ENCODE measurements at regions not wholly inside any gene's neighbourhood (a gene's known extent, or its start where the extent isn't known, plus 50 kb on each side); places are given as distances from the start of the nearest gene placed in this dataset.

- no peak for DNase-seq (ENCODE audit: low read depth in 3 of 3)
Measured at GRCh38 chr12:94783343-94783742, 133.0 kb upstream of the TMCC3 start.

- no peak for DNase-seq (ENCODE audit: low read depth in 3 of 3)
Measured at GRCh38 chr12:94781835-94782234, 131.5 kb upstream of the TMCC3 start.

- no peak for DNase-seq (ENCODE audit: low read depth in 3 of 3)
Measured at GRCh38 chr12:94779485-94779884, 129.1 kb upstream of the TMCC3 start.

- no peak for DNase-seq (ENCODE audit: low read depth in 3 of 3)
Measured at GRCh38 chr12:94777936-94778335, 127.6 kb upstream of the TMCC3 start.

- DNase-seq (ENCODE audit: low read depth in 3 of 3) = no peak
Measured at GRCh38 chr12:94775710-94776109, 125.4 kb upstream of the TMCC3 start.

- no peak for DNase-seq (ENCODE audit: low read depth in 3 of 3)
Measured at GRCh38 chr12:94771741-94772140, 121.4 kb upstream of the TMCC3 start.

- no peak for DNase-seq (ENCODE audit: low read depth in 3 of 3)
Measured at GRCh38 chr12:94771199-94771598, 120.8 kb upstream of the TMCC3 start.

GRCh38 chr12:94770791-94771190, 120.4 kb upstream of the TMCC3 start:
- DNase-seq (ENCODE audit: low read depth in 3 of 3) = no peak

GRCh38 chr12:94769776-94770759, 119.7 kb upstream of the TMCC3 start:
- no peak for DNase-seq (ENCODE audit: low read depth in 3 of 3)

- no peak for DNase-seq (ENCODE audit: low read depth in 3 of 3)
Measured at GRCh38 chr12:94769047-94769420, 118.7 kb upstream of the TMCC3 start.

GRCh38 chr12:94768398-94769046, 118.2 kb upstream of the TMCC3 start:
- no peak for DNase-seq (ENCODE audit: low read depth in 3 of 3)

GRCh38 chr12:94767956-94768355, 117.6 kb upstream of the TMCC3 start:
- no peak for DNase-seq (ENCODE audit: low read depth in 3 of 3)

- DNase-seq (ENCODE audit: low read depth in 3 of 3) = no peak
Measured at GRCh38 chr12:94766397-94766796, 116.0 kb upstream of the TMCC3 start.

GRCh38 chr12:94763462-94763861, 113.1 kb upstream of the TMCC3 start:
- DNase-seq (ENCODE audit: low read depth in 3 of 3) = no peak

GRCh38 chr12:94762943-94763342, 112.6 kb upstream of the TMCC3 start:
- no peak for DNase-seq (ENCODE audit: low read depth in 3 of 3)

- no peak for DNase-seq (ENCODE audit: low read depth in 3 of 3)
Measured at GRCh38 chr12:94762259-94762942, 112.0 kb upstream of the TMCC3 start.

- DNase-seq (ENCODE audit: low read depth in 3 of 3) = no peak
Measured at GRCh38 chr12:94761559-94761958, 111.2 kb upstream of the TMCC3 start.

- DNase-seq (ENCODE audit: low read depth in 3 of 3) = no peak
Measured at GRCh38 chr12:94760786-94761185, 110.4 kb upstream of the TMCC3 start.

- DNase-seq (ENCODE audit: low read depth in 3 of 3) = no peak
Measured at GRCh38 chr12:94756789-94757188, 106.4 kb upstream of the TMCC3 start.

- DNase-seq (ENCODE audit: low read depth in 3 of 3) = no peak
Measured at GRCh38 chr12:94755598-94755997, 105.2 kb upstream of the TMCC3 start.

GRCh38 chr12:94754653-94755052, 104.3 kb upstream of the TMCC3 start:
- DNase-seq (ENCODE audit: low read depth in 3 of 3) = no peak

GRCh38 chr12:94753036-94753679, 102.8 kb upstream of the TMCC3 start:
- DNase-seq (ENCODE audit: low read depth in 3 of 3) = no peak
